HG03439 (cell line): ENCODE measurements at regions not wholly inside any gene's neighbourhood (a gene's known extent, or its start where the extent isn't known, plus 50 kb on each side); places are given as distances from the start of the nearest gene placed in this dataset.

Experiments used
- ATAC-seq: cut with Tn5 transposase; IDR thresholded peaks from one replicate; pipeline ENCODE4 v1.9.1; 2021; ENCODE audit warnings: mild to moderate bottlenecking, moderate library complexity; ENCODE audit not compliant: unreplicated experiment

DNA sequence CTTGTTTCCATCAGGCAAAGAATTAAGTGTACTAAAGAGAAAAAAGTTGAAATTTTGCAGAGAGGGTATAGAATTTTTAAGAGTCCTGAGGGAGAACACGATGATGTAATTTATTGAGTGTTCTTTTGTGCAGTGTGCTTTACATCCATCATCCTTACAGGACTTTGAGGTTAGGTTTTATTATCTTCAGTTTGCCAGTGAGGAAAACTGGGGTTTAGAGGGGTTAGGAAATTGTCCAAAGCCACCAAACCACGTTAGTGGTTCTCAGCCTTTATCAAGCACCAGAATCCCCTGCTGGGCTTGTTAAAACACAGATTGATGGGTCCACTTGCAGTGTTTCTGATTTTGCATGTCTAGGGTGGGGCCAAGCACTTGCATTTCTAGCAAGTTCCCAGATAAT lies 277.5 kb downstream of the KCNS3 start:
- no peak for ATAC-seq

DNA sequence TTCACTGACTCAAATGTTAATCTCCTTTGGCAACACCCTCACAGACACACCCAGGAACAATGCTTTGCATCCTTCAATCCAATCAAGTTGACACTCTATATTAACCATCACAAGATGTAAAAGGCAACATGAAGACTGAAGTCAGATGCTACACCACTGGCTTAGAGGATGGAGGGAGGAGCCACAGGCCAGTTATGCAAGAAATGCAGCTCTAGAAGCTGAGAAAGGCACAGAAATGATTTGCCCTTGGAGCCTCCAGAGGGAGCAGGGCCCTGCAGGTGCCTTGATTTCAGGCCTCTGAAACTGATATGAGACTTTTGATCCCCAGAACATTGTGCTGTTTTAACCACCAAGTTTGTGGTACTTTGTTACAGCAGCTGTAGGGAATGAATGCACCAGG lies 276.3 kb downstream of the KCNS3 start:
- no peak for ATAC-seq

DNA sequence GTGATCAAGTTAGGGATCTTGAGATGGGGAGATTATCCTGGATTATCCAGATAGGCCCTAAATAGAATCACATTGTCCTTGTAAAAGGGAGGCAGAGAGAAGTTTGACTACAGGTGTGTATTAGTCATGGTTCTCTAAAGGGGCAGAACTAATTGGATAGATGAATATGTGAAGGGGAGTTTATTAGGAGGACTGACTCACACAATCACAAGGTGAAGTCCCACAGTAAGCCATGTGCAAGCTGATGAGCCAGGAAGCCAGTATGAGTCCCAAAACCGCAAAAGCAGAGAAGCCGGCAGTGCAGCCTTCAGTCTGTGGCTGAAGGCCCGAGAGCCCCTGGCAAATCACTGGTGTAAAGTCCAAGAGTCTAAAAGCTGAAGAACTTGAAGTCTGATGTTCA lies 275.8 kb downstream of the KCNS3 start:
- ATAC-seq = no peak

DNA sequence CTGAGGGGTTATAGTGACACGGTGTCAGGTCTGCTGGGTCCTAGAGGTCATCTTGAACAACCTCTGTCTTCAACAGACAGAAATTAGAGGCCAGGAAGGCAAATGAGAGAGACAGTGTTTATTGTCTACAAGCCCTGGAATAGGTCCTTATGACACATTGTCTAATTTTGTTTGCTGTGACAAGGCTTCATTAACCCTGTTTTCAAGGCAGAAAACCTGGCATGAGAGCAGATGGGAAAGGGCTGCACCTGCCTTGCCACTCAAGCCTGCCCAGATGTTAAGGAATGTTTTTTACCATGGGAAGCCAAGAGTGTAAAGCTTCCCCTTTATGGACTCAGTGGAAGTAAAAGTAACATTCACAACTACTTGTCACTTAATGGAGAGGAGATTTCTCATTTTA lies 275.3 kb downstream of the KCNS3 start:
- ATAC-seq = no peak

DNA sequence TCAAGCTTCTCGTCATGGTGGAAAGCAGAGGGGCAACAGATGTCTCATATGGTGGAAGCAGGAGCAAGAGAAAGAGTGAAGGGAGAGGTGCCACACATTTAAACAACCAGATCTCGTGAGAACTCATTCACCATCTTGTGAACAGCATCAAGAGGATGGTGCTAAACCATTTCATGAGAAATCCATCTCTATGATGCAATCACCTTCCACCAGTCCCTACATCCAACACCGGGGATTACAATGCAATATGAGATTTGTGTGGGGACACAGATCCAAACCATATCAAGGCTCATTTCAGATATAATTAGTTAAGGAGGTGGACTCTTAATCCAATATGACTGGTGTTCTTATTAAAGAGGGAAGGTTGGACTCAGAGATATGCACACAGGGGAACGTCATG lies 272.8 kb downstream of the KCNS3 start:
- ATAC-seq = no peak

DNA sequence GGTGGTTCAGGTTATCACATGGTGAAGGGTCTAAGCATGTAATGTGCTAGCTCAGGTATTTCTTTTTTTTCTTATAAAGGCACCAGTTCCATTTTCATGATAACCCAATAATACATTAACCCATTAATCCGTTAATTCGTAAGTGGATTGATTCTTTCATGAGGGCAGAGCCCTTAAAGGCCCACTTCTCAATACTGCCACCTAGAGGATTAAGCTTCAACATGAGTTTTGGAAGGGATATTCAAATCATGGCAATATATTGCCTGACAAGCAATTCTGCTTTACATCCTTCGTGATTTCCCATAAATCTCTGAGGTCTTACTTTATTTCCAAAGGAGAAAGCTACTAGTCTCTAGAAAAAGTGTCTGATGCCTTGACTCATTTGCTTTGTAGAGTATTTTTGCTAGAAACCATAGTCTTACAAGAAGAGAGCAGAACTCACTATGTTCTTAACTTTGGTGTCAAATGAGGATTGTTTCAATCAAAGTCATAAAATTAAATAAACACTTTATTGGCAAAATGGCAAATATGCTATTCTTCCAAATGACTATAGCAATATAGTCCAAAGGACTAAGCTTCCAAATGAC lies 271.3 kb downstream of the KCNS3 start:
- peak; percentile 58 for ATAC-seq

DNA sequence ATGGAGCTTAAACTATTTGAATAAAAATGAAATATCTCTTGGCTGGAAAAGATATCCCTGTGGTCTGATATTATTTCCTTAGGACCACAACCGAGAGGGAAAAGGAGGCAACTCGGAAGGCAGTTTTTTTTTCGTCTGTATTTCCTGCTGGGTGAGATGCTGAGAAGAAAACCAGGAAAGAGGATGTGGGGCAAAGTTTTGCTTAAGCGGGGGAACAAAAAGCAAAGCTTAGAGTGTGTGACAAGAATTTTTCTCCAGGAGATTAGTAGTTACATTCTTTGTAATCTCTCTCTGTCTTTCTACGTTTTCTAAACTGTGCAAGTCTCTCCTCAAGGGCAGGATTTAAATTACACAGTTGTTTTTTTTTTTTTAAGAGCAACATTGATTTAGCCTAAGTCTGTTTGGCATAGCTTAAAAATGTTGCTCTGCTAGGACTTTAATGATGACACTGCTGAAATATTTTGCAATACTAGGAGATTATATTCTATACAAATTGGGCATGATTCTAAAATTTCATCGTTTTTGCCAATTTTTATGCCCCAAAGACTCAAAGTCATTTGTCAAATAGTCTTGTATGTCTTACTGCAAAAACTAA lies 258.5 kb downstream of the KCNS3 start:
- ATAC-seq = no peak

DNA sequence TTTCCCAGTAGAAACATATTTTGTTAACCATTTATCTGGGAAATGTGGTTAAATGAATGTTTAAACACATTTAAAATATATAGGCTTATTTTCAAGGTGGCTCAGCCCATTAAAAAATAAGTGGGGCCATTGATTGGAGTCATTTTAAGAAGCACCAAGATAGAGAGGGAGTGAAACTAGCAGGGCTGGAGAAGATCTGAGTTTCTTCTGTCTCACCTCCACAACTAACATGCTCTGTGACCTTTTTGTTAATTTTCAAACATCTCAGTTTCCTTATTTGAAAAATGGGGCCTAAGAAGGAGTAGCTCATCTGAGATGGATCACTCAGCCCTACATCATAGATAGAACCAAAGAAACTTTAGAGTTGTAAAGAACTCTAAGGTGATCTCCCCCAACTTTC lies 254.8 kb downstream of the KCNS3 start:
- ATAC-seq = no peak

DNA sequence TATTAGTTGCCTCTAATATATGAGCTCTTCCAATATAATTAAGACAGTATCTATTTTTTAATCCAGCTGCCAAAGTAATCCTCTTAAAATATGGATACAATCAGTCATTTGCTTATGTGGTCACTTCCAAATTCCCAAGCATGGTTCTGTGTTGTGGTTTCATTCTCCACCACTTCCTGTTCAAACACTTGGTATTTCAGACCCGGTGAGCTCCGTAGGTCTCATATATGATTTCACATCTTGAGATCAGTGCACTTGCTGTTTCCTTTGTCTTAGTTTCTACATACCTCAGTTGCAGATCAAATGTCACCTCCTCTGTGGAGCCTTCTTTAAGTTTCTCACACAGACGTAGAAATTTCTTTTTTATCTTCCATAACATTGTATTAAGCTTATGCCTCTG lies 254.2 kb downstream of the KCNS3 start:
- ATAC-seq = no peak

DNA sequence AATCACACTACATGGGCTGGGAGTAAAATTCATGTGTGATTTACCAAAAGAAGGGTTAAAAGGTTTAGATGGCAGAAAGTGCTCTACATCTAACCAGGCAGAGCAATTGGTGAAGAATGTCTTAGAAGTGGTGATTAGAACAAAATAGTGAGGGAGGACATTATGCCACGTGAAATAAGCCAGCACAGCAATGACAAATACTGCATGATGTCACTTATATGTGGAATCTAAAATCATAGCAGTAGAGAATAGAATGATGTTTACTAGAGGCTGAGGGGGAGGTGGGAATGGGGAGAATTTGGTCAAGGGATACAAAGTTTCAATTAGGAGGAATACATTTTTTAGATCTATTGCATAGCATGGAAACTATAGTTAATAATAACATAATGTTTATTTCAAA lies 253.3 kb downstream of the KCNS3 start:
- ATAC-seq = no peak

DNA sequence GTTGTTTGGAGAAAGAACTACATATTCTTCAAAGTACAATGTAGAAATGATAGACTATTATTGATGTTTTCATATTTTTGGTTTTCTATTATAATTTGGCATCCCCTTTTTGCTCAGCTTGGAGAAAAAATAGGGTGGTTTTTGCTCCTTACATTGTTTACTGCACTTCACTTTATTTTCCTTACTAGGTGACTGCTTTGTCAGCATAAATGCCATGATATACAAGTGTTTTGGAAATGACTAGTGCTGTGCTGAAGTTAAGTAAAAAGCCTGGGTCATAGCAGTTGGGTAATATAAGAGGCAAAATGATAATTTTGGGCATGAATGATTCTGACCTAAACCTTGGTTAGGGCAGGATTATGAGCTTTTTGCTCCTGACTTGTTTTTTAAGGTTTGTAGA lies 250.9 kb downstream of the KCNS3 start:
- ATAC-seq = no peak

DNA sequence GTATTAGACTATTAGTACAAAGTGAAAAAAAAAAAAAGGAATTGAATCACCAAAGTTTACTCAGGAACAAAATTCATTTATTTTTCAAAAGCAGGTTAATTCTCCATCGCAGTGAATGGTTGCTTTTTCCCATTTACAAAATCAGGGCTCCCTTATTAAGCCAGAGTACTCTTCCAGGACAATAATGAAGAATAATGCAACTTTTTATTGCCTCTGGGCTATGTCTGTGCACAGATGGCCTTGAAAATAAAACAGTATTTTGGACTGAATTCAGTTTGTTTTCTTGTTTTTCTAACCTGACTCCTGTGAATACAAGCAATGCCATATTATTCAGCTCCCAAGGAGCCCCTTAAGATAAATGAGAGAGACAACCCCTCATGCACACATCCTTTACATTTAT lies 246.8 kb downstream of the KCNS3 start:
- ATAC-seq = no peak

DNA sequence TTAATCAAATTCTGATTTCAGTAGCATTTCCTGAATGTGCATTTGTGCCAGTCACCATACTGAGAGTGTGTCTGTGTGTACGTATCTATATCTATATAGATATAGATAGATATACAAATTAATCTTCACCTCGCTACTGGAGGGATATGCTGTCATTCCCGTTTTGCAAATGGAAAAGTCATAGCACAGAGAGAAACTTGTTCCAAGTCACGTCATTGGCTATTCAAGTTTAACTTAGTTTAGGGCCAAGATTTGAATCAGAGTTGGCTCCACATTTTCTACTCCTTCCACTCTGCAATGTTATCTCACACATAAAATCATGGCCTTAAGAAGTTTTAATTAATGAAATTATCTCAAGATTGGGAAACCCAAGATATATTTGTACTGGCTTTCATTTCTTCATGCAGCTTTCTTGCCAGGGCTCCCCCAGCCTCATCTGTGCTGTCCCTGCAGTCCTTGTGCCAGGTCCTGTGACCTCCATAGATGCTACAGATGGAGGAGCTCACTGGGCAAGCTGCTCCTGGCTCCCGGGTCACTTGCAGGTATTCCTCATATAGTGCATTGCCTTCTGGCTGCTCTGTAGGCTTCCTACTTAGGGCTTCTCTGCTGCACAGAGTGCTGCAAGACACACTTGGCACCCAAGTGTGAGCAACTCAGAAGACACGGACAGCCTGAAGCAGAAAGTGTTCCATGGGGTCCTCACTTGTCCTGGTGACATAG lies 245.8 kb downstream of the KCNS3 start:
- no peak for ATAC-seq

DNA sequence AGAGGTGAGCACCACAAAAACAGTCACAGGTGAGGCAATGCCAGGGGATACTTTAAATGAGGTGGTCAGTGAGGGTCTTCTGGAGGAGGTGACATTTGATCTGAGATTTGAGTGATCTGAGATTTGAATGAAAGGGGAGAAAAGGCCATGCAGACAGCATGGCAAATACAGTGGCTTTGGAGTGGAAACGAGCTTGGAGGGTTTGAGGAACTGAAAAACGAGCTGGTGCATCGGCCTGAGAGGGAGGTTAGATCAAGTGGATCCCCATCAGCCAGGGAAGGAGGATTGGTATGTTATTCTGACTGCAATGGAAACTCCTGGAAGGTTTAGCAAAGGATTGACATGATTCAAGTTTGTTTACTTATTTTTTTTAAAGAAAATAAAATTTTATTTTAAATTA lies 245.1 kb downstream of the KCNS3 start:
- ATAC-seq = no peak

DNA sequence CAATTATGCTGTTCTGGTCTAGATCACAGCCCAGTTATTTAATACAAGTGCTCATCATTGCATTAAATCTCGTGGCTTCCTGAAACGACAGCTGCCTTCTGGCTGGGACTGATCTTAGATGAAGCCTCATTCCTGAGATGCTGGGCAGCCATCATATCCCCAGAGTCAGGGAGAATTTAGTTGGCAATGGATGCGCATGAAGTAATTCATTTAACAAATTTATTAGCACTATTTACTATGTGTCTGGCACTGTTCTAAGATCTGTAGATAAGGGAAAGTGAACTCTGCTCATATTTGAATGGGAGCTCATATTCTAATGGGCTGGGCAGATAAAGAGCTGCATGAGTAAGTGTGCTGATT lies 244.7 kb downstream of the KCNS3 start:
- ATAC-seq = no peak

DNA sequence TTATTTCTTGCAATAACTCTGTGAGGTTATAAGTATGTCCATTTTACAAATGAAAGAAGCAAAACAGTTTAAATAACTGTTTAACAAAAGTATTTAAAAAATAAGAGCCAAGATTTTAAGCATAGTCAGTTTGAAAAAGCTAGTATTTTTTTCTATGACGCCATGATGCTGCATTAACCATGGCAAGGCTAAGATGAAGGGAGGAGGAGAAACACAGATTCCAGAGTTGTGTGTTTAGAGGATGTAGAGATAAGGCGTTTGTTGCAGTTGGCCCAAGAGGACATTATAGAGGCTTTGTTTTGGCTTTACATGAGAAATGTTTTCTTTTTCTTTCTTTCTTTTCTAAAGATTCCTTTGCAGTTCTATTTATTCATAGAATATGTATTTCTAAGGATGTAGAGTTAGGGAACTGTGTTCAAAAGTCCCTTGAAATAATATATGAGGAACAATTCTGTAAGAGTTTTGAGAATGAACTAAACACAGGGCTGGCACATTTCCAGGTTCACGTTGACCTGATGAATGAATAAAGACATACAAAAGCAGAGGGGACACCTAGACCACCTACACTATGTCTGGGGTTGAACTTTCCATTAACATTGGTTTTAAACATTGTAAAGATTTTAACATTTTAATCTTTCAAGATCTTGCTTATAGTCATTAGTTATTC lies 244.2 kb downstream of the KCNS3 start:
- no peak for ATAC-seq

DNA sequence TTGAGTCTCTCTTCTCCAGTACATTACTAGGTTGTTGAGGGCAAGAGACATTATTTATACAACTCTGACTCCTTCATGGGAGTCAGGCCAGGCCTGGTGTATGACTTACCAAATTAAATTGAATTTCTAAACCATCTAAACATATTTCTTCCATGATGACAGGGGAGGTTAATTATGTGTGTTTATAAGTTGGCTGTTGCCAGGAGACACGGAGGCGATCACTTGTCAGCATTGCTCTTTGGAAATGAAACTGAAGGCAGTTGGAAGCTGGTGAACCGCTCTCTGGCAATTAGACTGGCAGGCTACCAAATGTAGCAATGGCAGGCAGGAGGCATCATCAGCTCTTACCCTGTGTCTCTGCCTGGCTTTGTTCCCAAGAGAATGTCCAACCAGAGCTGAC lies 241.4 kb downstream of the KCNS3 start:
- ATAC-seq = no peak

DNA sequence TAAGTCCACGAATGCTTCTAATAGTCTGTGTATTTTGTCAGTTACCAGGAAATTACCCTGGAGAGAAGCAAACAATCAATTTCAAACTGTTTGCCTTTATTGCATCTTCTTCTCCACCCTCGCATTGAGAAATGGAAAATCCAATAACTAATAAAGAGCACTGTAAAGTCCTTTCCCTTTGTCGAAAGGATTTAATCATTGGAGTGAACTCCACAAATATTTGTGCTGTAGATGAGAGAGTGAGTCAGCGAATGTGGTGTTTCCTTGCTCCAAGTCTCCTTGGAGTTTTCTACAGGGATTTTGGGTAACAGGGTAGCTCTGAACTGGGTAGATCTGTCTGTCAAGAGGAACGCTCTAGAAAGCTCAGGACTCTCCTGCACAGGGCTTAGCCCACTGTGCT lies 240.2 kb downstream of the KCNS3 start:
- ATAC-seq = no peak

DNA sequence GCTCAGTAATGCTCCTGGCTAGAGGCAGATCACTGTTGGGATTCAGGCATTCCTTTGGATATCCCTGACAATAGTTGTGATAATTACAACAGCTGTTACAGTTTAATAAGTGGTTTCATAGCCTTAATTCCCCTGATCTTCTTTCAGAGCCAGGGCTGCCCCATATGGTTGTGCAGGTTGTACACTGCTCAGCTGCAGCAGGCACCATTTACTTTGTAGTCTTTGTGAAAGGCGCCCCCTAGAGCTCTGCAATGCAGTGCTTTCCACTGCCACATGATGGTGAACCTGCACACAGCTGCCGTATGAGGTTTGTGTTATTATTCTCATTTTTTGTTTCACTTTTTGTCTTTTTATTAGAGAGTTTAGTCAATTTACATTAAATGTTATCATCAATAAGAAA lies 239.1 kb downstream of the KCNS3 start:
- ATAC-seq = peak; percentile 83

DNA sequence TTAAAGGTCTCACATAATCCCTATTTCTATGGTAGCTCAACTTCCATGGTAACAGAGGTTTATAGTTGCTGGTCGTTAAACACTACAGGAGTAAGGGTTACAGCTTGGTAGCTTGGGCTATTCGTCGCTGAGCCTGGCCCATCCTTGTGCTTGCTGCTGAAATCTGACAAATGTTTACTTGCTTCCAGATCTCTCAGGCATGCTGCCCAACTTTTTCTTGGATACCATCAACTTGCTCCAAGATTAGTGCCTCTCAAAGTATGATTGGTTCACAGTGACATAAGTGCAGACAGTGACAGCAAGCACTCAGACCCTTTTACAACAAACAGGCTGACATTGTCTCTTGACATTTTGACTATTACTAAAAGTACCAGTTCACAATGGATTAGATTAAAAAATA lies 231.8 kb downstream of the KCNS3 start:
- no peak for ATAC-seq

DNA sequence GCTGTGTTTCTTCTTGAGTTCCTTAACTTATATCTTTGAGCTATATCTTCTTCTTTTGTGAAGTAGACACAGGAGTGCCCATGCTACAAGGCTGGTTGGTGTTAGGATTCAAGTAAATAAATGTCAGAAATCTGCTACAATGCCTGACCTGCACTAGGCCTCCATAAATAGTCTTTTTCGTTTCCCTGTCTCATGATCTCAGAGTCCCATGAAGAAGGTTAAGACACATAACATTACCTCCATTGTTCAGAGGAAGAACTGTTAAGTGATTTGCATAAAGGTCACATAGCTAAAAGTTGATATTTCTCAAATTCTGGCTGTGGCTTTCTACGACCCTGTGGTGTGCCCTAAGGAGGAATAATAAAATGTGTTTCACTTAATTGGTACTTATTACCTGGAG lies 228.4 kb downstream of the KCNS3 start:
- no peak for ATAC-seq

DNA sequence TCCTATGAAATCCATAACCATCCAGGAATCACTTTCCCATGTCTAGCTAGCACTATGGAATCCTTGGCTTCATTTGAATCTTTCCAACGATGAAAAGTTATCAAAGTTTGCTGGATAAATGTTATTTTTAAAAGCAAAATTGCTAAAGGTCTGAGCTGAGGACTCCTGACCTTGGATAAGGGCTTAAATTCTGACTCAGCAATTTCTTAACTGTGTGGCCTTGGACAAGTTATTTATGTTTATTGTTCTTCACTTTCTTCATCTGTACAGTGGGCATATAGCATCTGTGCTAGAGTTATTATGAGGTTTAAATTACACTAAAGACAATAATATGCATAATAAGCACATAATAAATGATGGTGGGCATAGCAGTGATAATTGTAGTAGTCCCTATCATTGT lies 227.5 kb downstream of the KCNS3 start:
- ATAC-seq = no peak
